Liver (tissue), 3 donors: ENCODE measurements at regions not wholly inside any gene's neighbourhood (a gene's known extent, or its start where the extent isn't known, plus 50 kb on each side); places are given as distances from the start of the nearest gene placed in this dataset.

ENCODE experiments used
- SP1 ChIP-seq: IDR thresholded peaks from 2 replicates; pipeline ENCODE4 v1.6.1; 2018; ENCODE audit warnings: antibody characterized with exemption, mild to moderate bottlenecking
- TF ChIP-seq, protein P1 (sequence below): fragments of 150-350 bp; IDR thresholded peaks from 2 replicates; pipeline ENCODE4 v1.5.1; 2017; ENCODE audit warnings: improper control_type of control experiment, low read depth, low read length; ENCODE audit not compliant: missing input control
- donor health status: healthy.
- donor health status: healthy.

DNA sequence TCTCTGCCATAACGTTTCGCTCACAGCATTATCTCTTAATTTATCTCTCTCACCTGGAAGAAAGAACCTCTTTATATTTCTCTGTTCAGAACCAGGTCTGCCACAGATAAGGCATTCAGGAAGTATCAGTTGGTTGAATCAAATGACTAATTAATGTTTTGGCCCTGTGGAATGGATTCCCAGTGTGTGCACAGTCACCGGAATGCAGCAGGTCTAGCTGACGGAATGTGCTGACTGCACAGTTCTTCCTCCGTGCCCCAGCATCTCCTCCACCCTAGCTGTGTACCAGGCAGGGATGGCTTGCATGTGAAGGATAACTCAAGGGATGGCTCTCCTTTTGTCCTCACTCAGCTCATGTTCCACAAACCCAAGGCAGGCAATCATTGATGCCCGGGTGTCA is 141.8 kb upstream of the MSX1 start:
- TF ChIP-seq SP1, result no peak
- TF ChIP-seq, protein P1, sequence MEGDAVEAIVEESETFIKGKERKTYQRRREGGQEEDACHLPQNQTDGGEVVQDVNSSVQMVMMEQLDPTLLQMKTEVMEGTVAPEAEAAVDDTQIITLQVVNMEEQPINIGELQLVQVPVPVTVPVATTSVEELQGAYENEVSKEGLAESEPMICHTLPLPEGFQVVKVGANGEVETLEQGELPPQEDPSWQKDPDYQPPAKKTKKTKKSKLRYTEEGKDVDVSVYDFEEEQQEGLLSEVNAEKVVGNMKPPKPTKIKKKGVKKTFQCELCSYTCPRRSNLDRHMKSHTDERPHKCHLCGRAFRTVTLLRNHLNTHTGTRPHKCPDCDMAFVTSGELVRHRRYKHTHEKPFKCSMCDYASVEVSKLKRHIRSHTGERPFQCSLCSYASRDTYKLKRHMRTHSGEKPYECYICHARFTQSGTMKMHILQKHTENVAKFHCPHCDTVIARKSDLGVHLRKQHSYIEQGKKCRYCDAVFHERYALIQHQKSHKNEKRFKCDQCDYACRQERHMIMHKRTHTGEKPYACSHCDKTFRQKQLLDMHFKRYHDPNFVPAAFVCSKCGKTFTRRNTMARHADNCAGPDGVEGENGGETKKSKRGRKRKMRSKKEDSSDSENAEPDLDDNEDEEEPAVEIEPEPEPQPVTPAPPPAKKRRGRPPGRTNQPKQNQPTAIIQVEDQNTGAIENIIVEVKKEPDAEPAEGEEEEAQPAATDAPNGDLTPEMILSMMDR, result no peak
